SKM-1 treated with dmso at 0.1 percent for 144 hours (cell line): ENCODE measurements at regions not wholly inside any gene's neighbourhood (a gene's known extent, or its start where the extent isn't known, plus 50 kb on each side); places are given as distances from the start of the nearest gene placed in this dataset.
A peak's percentile ranks its signal among the peaks of the same experiment; 100 is the strongest.
"Not testable (repeated sequence)": the region's sequence is repeated elsewhere in the genome, so short reads cannot be mapped to it uniquely, and the experiment has no call there.

Experiments used
- DNase-seq: peaks from one replicate; lab custom pipeline; 2025; ENCODE audit not compliant: unreplicated experiment; lab: John Stamatoyannopoulos, UW

DNA sequence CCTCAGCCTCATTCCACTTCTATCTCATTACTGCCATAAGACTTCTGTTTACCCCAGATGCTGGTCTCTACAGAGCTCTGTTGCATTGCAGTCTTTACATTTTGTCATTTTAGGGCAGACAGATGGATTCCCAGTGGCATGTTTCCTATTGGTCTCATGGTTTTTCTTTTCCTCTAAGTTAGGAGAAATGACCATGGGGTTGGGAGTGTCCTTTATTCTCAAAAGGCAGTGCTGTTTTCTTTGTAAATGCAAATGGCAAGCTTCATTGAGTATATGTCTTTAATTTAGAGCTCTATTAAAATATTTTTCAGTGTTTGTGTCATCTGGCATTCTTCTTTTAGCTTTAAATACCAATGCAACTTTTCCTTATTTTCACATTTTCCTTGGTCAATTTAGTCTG, 57.0 kb downstream of the MSTN start:
- DNase-seq = no peak

DNA sequence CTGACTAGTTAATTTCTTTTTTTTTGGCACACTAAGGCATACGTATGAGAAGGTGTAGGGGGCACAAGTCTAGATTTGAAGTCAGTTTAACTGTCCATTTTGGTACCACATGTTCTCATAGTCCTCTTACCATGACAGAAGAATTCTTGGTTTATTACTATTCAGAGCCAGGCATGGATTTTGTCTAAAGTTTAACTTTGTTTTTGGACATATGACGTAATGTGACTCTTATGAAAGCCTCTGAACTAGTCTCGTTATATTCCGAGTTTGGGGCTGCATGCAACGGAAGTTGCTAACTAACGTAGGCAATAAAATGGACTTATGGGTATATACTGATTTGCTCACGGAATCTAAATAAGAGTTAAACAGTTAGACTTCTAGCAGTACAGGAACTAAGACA, 62.9 kb downstream of the MSTN start:
- DNase-seq = no peak

DNA sequence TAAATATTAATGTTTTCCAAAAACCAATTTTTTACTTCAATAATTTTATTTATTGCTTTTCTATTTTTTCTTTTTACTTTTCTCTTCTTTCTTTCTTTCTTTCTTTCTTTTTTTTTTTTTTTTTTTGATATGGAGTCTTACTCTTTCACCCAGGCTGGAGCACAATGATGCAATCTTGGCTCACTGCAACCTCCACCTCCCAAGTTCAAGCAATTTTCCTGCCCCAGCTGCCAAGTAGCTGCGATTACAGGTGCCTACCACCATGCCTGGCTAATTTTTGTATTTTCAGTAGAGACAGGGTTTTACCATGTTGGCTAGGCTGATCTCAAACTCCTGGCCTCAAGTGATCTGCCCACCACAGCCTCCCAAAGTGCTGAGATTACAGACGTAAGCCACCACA, 63.9 kb downstream of the MSTN start:
- not testable (repeated sequence) for DNase-seq

DNA sequence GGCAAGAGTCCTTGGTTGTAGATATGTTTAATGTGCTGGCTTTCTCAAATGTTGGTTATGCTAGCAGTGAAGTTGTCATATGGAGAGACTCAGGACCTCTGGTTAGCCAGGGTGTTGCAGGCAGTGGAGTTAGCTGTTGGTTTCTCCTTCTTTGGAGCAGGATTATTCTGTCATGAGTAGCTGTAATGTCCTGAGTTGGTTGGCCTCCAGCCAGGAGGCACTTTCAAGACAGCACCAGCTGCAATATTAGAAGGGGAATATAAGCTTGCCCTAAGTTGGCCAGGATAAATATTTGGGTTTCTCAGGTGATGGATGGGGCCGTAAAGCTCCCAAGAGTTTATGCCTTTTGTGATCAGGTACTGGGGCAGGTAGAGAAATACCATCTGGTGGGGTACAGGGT, 65.5 kb downstream of the MSTN start:
- no peak for DNase-seq

DNA sequence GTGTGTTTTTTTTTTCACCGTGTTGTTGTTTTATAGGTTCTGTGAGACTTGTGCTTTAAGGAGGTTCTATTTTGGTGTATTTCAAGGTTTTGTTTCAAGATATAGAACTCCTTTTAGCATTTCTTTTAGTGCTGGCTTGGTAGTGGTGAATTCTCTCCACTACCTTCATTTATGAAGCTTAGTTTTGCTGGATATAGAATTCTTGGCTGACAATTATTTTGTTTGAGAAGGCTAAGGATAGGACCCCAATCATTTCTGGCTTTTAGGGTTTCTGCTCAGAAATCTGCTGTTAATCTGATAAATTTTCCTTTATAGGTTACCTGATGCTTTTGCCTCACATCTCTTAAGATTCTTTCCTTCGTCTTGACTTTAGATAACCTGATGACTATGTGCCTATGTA, 66.8 kb downstream of the MSTN start:
- no peak for DNase-seq

DNA sequence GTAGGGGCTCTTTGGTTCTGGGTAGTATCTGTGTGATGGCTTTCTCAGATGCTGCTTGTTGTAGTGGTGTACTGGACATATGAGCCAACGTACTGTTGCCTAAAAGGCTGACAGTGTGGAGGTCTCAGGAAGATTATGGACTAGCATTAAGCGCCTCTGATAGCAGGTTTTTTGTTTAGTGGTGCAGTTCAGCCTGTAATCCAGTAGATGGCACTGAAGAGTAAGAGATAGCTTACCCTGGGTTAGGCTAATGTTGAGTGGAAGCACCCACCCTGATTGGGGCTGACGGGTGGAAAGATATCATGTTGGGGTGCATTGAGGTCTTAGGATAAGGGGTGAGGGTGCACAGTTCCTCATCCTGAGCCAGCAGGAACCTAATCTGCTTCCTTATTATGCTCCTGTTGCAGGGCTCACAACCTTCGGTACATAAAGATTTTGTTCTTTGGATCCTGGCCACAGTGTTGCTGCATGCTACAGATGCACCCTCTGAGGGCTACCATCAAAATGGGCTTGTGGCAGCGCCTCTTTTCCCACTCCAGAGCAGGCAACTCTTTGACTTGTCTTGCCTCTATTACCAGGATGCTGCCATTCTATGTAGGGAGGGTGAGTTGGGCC, 79.6 kb downstream of the MSTN start:
- peak; percentile 11 for DNase-seq

DNA sequence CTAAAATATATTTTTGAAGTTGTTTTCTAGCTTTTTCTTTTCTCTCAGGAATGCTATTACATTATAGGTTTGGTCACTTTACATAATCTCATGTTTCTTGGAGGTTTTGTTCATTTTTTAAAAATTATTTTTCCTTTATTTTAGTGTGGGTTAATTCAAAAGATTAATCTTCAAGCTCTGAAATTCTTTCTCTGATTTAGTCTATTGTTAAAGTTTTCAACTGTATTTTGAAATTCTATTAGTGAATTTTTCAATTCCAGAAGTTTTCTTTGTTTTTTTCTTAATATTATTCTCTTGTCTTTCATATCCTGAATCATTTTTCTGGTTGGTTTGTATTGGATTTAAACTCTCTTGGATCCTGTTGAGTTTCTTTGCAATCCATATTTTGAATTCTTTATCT, 80.4 kb downstream of the MSTN start:
- no peak for DNase-seq

DNA sequence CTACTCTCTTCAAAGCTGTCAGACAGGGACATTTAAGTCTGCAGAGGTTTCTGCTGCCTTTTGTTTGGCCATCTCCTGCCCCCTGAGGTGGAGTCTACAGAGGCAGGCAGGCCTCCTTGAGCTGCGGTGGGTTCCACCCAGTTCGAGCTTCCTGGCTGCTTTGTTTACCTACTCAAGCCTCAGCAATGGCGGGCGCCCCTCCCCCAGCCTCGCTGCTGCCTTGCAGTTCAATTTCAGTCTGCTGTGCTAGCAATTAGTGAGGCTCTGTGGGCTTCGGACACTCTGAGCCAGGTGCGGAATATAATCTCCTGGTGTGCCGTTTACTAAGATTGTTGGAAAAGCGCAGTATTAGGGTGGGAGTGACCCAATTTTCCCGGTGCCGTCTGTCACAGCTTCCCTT, 86.0 kb downstream of the MSTN start:
- not testable (repeated sequence) for DNase-seq

DNA sequence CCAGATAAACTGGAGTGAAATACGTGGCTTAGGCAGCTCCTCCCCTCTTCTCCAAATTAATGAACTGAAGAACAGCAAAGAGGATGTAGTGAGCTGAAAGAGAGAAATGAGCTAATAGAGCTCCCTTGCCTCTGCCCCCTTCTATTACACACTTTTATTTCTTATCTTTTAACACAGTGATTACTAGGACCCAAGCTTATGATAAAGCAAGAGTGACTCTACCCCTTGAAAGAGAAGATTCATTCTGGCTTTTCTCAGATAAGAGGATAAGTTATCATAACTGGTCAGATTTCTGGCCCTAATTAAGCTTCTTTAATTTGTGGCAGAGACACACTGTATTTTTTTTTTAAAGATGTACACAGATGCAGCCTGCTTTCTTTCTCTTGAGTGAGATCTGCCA, 102.2 kb downstream of the MSTN start:
- DNase-seq = no peak

DNA sequence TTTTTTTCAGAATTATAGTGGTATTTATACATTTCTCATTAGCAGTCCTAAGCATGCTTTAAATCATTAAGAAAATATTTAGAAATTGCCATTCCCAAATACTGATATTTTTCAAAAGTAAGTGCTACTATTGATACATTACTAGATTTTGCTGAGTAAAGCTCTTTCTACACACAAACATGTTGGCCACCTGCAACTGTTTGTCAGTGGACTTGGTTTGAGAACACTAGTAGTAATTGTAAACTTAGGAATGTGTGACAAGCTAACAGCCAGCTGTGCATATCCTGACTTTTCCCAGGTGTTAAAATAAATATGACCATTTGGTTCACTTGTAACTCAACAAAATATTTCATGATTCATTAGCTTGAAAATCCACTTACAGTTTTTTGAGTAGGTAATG, 103.1 kb downstream of the MSTN start:
- DNase-seq = no peak

DNA sequence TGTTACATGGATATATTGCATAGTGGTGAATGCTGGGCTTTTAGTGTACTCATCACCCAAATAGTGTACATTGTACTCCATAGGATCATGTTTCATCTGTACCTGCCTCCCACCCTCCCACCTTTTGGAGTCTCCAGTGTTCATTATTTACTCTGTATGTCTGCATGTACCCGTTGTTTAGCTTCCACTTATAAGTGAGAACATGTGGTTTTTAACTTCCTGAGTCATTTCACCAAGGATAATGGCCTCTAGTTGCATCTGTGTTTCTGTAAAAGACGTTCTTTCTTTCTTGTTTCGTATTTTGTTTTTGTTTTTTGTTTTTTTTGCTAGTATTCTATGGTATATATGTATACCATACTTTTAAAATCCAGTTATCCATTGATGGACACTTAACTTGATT, 107.5 kb downstream of the MSTN start:
- no peak for DNase-seq

DNA sequence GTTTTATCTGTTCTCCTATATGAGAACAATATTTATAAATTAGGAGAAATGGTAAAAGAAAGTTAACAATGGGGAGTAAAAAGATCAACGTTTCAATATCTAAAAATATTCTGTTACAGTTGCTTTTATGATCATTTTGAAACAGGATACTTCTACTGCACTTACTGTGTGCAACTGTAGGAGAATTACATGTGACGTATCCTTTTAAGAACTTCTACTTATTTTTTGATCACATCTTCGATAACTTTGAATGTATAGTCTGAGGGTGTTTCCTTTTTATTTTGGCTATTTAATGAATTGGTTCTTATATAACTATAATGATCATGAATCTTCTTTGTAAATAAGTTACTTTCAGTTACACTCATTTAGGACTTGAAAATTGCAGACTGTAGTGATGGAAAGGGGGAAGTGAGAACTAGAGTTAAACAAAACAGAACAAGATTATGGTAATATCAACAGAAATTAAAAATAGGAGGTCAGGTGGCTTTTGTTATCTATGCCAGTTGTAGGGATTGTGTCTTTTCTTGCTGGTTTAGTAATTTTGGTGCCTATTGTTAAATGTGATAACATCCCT, 109.9 kb downstream of the MSTN start:
- DNase-seq = no peak

DNA sequence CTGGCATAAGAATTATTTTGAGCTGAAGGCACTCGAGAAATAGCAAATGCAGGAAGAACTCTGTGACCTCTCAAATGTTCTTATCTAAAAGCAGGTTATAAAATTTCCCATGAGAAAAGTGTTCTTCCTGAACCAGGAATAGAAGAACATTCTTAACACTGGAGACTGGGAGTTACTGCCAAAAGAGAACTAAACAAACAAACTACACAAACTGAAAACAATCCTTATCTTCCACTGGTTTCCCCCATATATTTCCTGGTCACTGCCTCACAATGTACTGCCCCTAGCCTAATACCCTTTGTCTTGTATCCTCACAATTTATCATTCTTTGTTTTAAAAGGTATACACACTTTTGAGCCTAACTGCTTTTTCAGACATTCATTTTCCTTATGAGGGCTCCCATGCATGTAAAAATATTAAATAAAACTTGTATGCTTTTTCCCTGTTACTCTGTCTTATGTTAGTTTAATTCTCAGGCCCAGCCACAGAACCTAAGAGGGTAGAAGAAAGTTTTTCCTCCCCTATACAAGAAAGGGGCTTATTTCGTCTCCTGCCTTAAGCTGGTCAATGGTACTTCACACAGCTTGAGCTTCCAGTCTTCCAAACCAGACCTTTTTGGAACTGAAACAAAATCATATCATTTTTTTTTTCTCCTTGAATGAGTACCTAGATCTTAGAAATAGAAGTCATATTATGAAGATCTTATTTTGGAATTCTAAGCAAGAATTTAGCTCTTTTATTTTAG, 110.6 kb downstream of the MSTN start:
- DNase-seq = no peak

DNA sequence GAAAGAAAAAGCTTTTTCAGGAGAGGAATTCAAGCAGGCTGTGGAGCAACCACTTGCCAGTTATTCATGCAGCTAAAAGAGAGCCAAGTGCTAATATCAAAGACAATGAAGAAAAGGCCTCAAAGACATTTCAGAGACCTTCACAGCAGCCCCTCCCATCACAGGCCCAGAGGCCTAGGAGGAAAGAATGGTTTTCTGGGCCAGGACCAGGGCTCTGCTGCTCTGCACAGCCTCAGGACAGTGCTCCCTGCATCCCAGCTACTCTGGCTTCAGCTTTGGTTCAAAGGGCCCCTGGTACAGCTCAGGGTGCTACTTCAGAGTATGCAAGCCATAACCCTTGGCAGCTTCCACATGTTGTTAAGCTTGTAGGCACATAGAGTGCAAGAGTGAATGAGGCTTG, 119.5 kb downstream of the MSTN start:
- DNase-seq = no peak

DNA sequence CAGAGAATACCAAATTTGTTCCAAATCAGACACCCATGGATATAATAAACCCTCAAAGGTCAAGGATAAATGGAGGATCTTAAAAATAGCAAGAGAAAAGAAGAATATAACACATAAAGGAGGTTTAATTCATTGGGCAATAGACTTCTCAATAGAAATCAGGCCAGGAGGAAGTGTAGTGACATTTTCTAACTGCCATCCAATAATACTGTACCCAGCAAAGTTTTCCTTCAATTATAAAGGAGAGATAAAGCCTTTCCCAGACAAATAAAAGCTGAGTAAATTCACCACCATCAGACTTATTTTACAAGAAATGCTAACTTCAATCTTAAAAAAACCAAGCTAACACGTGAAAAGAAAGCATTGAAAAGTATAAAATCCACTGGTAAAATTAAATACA, 121.6 kb downstream of the MSTN start:
- DNase-seq = no peak

DNA sequence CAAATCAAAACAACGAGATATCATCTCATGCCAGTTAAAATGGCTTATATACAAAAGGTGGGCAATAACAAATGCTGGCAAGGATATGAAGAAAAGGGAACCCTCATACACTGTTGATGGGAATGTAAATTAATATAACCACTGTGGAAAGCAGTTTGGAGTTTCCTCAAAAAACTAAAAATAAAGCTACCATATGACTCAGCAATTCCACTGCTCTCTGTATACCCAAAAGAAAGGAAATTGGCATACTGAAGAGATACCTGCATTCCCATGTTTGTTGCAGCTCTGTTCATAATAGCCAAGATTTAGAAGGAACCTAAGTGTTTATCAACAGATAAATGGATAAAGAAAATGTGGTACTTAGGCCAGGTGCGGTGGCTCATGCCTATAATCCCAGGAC, 124.8 kb downstream of the MSTN start:
- no peak for DNase-seq

DNA sequence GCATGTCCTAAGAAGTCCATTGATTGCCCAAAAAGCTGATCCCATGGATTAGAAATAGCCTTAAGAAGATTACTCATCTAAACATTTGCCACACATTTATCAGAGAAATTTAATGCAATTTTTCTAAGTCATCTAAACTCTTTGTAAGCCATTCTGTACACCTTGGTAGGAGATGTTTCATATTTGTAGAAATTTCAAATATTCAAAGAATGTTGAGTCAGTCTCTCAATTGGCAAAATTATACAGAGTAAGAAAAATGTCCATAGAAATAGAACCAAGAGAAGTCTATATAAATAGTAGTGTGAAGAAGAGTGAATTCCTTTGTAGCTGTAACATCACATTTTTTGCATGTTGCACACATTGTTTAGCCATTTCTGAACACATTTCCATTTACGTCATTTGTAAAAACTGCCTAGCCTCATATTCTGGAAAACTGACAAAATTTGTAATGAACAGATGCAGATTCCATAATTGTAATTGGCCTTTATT, 128.6 kb downstream of the MSTN start:
- DNase-seq = no peak

DNA sequence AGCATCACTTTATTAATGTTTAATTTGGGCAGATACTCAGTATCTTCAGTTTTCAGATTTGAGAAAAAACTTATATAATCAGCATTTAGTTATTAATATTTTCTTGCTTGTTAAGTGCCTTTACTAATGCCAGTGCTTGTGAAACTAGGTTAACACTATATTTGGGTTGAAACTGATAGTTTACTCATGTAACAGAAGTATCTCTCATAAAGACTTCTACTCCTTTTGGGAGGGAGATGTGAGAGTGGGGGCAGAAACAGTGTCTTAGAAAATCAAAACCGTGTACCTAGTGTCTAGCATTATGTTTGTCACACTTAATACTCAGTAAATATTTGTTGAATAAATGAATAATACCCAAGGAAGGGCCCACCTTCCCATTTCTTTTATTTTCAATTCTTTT, 129.5 kb downstream of the MSTN start:
- no peak for DNase-seq

DNA sequence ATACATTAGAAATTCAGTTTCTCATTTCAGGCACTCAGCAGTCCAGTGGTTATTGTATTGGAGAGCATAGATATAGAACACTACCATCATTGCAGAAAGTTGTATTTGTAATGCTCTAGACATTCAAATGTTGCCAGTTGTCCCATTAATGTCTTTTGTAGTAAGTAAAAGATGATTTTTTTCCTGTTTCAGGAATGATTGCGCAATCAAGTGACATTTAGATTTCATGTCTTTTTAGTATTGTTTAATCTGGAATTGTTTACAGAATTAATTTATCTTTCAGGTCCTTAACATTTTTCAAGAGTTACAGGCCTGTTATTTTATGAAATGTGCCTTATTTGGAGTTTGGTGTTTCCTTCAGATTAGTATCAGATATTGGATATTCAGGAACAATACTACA, 134.7 kb downstream of the MSTN start:
- no peak for DNase-seq
